ENCODE measurements at regions not wholly inside any gene's neighbourhood (a gene's known extent, or its start where the extent isn't known, plus 50 kb on each side); places are given as distances from the start of the nearest gene placed in this dataset.

GRCh38 chr7:340979-341694, 51.2 kb downstream of the FOXL3 start:
- no peak for DNase-seq

DNA sequence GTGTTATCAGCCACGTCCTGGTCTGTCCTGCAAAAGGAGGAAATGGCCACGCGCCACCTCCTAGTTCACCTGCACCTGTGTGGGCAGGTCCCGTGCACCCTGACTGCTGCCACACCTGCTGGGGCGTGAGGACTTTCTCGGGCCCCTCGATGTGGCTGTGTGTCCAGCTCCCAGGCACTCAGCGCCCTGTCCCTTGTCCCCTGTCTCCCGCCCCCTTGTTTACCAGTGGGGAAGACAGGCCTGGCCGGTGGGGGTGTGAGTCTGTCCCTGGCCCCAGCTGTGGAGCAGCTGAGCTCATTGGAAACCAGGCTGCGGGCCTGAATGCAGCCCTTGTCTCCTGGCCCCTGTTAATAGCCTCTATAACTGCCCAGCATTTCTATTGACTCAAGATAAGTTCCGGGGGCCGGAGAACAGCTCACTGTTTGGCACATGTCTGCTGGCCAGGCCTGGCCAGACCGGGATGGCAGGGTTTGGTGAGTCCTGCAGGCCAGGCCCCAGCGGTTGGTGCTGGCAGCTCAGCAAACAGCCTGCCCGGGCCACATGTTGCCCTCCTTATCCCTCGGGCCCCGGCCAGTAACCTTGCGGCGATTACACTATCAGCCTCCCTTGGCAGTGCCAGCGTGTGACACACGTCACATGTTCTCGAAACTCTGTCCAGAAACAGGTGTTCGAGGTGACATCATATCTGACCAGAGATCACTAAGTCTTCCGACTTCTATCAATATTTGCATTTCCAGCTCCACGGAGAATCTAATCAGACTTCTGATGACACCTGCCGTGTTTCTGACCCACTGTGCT, 52.1 kb downstream of the FOXL3 start:
- DNase-seq: no peak

DNA sequence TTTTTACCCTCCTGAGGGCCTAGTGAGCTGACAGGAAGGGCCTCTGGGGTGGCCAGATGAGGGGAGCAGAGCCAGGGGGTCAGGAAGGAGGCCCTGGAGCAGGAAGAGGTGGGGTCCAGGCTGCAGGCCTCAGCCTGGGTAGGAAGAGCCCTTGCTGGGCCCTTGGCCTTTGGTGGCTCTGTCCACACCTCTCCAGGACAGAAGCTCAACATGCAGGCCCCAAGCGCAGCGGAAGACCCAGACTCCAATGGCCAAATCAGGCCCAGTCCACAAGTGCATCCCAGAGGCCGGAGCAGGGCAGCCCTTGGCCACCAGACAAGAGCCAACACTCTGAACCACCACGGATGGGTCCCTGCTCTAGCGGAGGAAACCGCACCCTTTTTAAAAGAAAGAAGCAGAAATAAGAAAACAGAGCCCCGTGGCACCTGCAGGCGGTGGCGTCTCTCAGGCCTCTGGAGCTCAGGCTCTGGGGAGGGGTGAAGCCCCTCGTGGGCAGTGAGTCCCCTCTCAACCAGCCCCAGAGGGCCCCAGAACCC, 52.8 kb downstream of the FOXL3 start:
- DNase-seq: no peak

DNA sequence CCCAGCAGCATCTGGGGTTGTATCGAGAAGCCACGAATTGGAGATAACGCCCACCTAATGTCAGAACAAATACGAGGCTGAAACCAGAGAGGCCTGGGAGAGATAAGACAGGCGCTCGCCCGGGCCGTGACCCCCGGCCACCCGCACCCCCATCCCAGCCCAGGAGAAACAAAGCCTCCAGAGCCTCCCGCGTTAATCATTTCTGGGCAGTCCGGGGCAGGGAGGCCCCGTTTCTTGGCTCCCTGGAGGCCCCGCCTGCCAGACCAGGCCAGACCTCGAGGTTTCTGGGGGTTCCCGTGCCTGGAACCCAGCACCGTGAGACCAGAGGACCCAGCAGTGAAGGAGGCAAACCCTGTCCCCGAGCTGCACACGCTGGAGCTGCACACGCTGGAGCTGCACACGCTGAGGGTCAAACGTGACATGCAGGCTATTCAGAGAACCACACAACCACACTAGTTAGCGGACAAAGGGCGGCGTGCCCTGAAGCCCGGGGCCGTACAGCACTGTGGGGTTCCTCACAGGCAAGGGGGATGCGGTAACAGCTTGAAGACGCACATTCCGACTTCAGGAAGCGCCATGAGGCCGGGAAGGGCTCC, 53.4 kb downstream of the FOXL3 start:
- DNase-seq: no peak

DNA sequence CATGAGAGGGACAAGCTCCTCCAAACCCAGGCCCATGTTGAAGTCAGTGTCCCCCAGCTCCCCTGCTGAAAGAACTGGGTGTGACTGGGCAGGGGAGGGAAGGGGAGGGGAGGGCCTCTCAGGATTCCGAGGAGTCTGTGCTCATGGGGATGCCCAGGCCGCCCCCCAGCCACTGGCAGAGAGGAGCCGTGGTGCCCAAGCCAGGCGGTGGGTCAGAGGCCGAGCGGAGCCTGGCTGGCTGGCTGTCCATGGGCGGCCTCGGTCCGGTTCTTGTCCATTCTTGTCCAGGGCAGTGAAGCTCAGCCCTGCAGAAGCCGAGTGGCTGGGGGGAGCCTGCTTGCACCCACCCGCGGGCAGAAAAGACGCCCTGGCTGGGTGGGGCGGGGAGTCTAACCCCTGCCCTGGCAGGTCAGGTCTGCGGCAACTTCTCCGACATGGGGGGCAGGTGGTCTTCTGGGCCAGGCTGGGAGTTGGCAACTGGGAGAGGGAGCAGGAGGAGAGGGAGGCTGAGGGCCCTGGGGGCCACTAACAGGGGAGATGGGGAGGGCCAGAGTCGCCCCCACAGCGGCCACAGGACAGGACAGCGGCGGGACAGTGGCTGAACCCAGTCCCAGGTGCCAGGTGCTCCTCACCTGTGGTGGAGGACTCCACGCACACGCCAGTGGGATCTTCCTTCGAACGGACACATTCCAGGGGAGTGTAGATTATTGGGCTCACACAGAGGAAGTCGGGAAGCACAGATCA, 54.1 kb downstream of the FOXL3 start:
- DNase-seq: no peak

GRCh38 chr7:344608-344994, 54.6 kb downstream of the FOXL3 start:
- no peak for DNase-seq

DNA sequence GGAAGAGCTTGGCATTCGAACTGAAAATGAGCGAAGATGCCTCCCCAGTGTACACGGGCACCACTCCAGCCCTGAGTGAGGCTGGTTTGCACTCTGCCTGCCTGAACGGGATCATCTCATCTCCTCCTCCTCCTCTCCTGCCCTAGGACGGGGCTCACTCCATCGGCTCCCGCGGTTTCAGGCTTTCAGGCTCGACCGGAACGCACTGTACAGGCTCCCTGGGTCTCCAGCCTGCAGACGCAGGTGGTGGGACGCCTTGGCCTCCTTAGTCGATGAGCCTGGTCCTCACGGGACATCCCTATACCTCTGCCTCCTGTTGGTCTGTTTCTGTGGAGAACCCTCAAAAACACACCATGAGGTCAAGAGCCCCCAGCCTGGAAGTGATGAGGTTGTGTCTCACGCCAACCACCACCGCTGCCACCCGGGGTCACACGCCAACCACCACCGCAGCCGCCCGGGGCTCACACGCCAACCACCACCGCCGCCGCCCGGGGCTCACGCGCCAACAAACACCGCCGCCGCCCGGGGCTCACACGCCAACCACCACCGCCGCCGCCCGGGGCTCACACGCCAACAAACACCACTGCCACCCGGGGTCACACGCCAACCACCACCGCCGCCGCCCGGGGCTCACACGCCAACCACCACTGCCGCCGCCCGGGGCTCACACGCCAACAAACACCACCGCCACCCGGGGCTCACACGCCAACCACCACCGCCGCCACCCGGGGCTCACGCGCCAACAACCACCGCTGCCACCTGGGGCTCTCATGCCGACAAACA, 56.3 kb downstream of the FOXL3 start:
- DNase-seq: no peak

DNA sequence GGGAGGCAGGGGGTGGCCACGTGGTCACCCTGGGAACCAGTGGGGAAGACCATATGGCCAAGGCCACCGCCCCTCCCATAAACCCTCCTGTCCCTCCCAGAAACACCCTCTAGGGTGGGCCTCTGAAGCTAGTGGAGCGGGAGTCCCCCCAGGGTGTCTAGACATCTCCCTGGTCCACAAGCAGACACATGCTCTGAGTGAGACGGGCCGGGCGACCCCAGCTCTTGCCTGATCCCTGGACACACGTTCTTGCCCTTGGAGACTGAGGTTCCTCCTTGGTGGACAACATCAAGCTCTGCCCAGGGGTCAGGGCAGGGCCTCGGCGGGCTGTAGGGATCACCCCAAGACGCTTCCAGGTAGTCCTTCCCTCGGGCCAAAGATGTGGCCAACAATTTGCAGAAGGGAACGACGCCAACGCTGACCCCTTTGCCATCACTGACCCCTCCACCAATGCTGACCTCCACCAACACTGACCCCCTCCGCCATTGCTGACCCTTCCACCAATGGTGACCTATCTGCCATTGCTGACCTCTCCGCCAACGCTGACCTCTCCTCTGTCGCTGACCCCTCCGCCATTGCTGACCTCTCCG, 57.1 kb downstream of the FOXL3 start:
- DNase-seq: no peak

DNA sequence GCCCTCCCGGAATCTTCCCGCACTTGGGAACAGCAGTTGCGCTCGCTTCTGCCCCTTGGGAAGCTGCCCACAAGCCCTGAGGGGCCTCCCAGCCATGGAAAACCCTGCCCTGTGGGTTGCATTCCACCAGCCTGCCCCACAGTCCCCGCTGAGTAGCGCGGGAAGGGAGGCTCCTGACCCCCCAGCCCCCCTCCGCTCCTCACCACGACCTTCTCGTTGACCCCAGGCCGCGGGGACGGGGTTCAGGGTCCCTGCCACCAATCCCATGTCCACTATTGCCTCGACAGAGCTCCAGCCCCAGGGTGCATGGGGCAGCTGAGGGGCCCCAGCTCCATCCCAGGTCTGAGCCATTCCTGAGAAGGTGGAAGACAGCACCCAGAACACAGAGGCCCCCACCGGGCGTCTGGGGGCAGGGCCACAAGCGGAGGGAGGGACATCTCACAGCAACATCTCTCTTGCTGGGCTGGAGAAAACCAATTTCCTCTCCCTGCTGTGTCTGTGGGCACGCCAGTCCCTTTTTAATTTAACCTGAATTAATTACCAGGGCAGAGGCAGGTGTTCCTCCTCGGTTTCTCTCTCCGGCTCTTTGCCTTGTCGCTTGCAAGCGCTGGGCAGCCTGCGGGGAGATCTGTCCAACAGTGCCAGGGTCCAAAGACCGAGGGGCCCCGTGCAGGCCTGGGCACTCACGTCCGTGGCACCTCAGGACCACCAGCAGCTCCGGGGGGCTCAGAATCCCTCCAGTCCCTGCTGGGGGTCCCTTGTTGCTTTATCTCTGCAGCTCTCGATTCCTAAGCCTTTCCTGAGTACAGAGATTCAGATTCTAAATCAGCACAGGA, 57.9 kb downstream of the FOXL3 start:
- DNase-seq: no peak

- DNase-seq: no peak
These were observed 58.5 kb downstream of the FOXL3 start for GRCh38 chr7:348480-348844.

- DNase-seq: no peak
These were observed 59.2 kb downstream of the FOXL3 start for GRCh38 chr7:348962-349743.

DNA sequence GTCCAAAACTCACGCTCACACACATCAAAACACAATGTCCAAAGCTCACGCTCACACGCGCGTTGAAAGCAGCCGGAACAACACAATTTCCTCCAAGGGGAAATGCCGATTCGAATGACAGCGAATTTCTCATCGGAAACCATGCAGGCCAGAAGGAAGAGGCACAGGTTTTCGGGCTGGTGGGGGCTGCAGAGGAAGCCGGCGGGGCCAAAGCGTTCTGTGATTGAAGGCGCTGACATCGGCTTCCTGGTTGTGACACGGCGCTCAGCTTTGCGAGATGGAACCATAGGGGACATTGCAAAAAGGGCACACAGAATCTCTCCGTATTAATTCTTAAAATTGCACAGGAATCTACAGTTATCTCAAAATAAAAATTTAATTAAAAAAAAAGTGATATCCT, 61.3 kb downstream of the FOXL3 start:
- no peak for DNase-seq

DNA sequence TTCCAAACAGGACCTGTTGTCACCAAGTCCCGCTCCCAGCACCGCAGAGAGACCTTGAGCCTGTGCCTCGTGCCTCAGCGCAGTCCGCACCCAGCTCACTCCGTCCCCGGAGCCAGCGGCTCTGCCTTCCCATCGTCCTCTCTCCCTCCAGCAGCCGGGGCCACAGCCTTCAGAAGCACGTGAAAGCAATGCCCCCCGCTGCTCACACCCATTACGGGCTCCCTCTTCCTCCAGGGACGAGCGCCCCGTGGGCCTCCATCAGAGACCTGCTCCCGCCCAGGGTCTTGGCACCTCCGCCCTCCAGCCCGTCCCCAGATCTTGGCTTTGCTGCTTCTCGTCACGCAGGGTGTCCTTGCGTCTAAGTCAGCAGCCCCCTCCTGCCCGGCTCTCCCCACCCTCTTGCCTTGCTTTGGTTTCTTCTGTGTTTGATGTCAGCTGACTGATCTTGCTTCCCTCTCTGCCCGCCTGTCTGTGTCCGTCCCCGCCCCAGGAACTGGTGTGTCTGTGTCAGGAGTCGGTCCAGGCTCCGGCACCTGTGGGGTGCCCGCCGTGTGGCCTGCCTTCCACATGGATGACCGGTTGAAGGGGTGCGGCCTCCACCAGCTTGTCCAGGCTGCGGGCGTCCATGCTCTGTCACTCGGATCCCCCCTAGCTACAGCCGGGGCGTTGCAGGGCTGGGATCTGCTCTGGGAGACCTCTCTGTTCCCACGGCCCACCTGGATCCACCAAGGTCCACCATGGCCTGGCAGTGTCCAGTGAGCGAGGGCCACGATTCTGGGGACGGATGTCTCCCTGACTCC, 61.9 kb downstream of the FOXL3 start:
- no peak for DNase-seq

GRCh38 chr7:353746-354325, 63.9 kb downstream of the FOXL3 start:
- DNase-seq: no peak

- no peak for DNase-seq
These were observed 64.9 kb downstream of the FOXL3 start for GRCh38 chr7:354597-355470.

GRCh38 chr7:355568-355967, 65.6 kb downstream of the FOXL3 start:
- no peak for DNase-seq

GRCh38 chr7:356087-356486, 66.1 kb downstream of the FOXL3 start:
- DNase-seq: no peak

Measured in inflammatory macrophage treated with lipopolysaccharide for 1 hour (primary cell).